ENCODE measurements at regions not wholly inside any gene's neighbourhood (a gene's known extent, or its start where the extent isn't known, plus 50 kb on each side); places are given as distances from the start of the nearest gene placed in this dataset.

- Histone ChIP-seq H3K9me2 (ENCODE audit: insufficient read depth) (no peaks in the 10 kb centered on the region), H3K4me2 (no peak overlapping the region), H3K9me3 (ENCODE audit: insufficient read depth, low read depth) (no peaks in the 10 kb centered on the region), H3F3A (ENCODE audit: insufficient read depth, low read depth) (no peaks in the 10 kb centered on the region), H3K27me3 (ENCODE audit: insufficient read depth, low read depth) (peaks cover 28% of the 10 kb centered on the region), H3K4me1 (replicated peaks; ENCODE audit: insufficient read depth) (no peaks in the 10 kb centered on the region), H2AFZ (no peak overlapping the region), H3K4me3 (no peak overlapping the region), H3K36me3 (ENCODE audit: low read depth) (no peaks in the 10 kb centered on the region), H3K79me2 (ENCODE audit: low read depth) (no peaks in the 10 kb centered on the region), H4K20me1 (ENCODE audit: insufficient read depth) (no peaks in the 10 kb centered on the region), H3K27ac (no peak overlapping the region)
- intact Hi-C loops (cut with micrococcal nuclease; ENCODE audit: unreplicated experiment) = no loop called here
- TF ChIP-seq CTCF (conservative IDR thresholded peaks at IDR 0.05) = no peak
- no peak for TF ChIP-seq EZH2 (IDR thresholded peaks at IDR 0.05; ENCODE audit: low read depth)
- ChIA-PET POLR2A (ENCODE audit: unreplicated experiment) (no interaction called here), CTCF (no interaction called here)
- no TSS peak for BruUV-seq (replicated peaks)
- no peak for DNase-seq
Measured at GRCh38 chr5:61964201-61964600, 341.8 kb upstream of the KIF2A start.

DNA sequence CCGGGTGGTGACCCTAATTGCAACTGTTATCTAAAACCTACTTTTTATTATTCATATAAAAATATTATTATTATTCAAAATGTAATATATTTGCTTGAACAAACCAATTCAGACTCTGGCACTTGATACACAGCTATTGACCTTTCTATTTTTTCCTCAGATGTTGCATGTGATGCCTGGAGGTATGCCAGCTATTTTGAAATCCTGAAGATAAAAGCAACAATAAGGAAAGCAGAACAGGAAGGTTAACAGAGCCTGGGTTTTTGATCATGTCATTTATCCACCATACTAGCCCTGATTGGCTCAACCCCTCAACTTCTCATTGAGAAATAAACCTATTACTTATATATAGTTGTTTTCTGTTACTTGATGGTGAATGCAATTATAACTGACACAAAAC lies 340.9 kb upstream of the KIF2A start:
- H3K4me1 ChIP-seq (replicated peaks; ENCODE audit: insufficient read depth) = no peaks in the 10 kb centered on the region
- no peak for DNase-seq
- no peak overlapping the region for H2AFZ ChIP-seq
- BruUV-seq (replicated peaks) = no TSS peak
- H3K27me3 ChIP-seq (ENCODE audit: insufficient read depth, low read depth) = peaks cover 36% of the 10 kb centered on the region
- no peak overlapping the region for H3K27ac ChIP-seq
- no peaks in the 10 kb centered on the region for H3F3A ChIP-seq (ENCODE audit: insufficient read depth, low read depth)
- TF ChIP-seq EZH2 (IDR thresholded peaks at IDR 0.05; ENCODE audit: low read depth) = no peak
- no peak for TF ChIP-seq CTCF (conservative IDR thresholded peaks at IDR 0.05)
- H3K79me2 ChIP-seq (ENCODE audit: low read depth) = no peaks in the 10 kb centered on the region
- H3K9me3 ChIP-seq (ENCODE audit: insufficient read depth, low read depth) = no peaks in the 10 kb centered on the region
- intact Hi-C loops (cut with micrococcal nuclease; ENCODE audit: unreplicated experiment) = no loop called here
- no peak overlapping the region for H3K4me2 ChIP-seq
- ChIA-PET CTCF (no interaction called here), POLR2A (ENCODE audit: unreplicated experiment) (no interaction called here)
- H4K20me1 ChIP-seq (ENCODE audit: insufficient read depth) = no peaks in the 10 kb centered on the region
- no peaks in the 10 kb centered on the region for H3K9me2 ChIP-seq (ENCODE audit: insufficient read depth)
- no peaks in the 10 kb centered on the region for H3K36me3 ChIP-seq (ENCODE audit: low read depth)
- no peak overlapping the region for H3K4me3 ChIP-seq

DNA sequence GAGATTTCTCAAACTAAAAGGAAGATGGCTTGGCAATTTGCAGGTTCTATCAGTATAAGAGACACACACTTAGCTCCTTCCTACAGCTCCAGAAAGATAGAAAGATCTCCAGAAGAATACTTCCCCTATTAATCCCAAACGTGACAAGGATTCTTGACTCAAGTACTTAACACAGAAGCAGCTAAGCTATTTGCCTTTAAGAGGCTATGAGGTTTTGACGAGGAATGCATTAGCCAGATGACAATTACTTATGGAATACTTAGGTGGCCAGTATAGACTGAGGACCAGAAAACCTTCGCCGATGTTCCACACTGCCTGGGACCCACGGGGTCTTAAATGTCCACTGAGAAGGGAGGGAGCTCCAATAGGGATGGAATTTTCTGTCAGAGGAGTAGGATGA lies 340.5 kb upstream of the KIF2A start:
- Histone ChIP-seq H3F3A (ENCODE audit: insufficient read depth, low read depth) (no peaks in the 10 kb centered on the region), H3K4me2 (no peak overlapping the region), H3K4me3 (no peak overlapping the region), H4K20me1 (ENCODE audit: insufficient read depth) (no peaks in the 10 kb centered on the region), H3K27me3 (ENCODE audit: insufficient read depth, low read depth) (peaks cover 41% of the 10 kb centered on the region), H3K36me3 (ENCODE audit: low read depth) (no peaks in the 10 kb centered on the region), H3K9me3 (ENCODE audit: insufficient read depth, low read depth) (no peaks in the 10 kb centered on the region), H3K4me1 (replicated peaks; ENCODE audit: insufficient read depth) (no peaks in the 10 kb centered on the region), H2AFZ (no peak overlapping the region), H3K9me2 (ENCODE audit: insufficient read depth) (no peaks in the 10 kb centered on the region), H3K79me2 (ENCODE audit: low read depth) (no peaks in the 10 kb centered on the region), H3K27ac (no peak overlapping the region)
- intact Hi-C loops (cut with micrococcal nuclease; ENCODE audit: unreplicated experiment) = no loop called here
- TF ChIP-seq CTCF (conservative IDR thresholded peaks at IDR 0.05) = no peak
- no peak for TF ChIP-seq EZH2 (IDR thresholded peaks at IDR 0.05; ENCODE audit: low read depth)
- CTCF ChIA-PET = no interaction called here
- POLR2A ChIA-PET (ENCODE audit: unreplicated experiment) = no interaction called here
- no peak for DNase-seq
- no TSS peak for BruUV-seq (replicated peaks)
